ENCODE measurements at regions not wholly inside any gene's neighbourhood (a gene's known extent, or its start where the extent isn't known, plus 50 kb on each side); places are given as distances from the start of the nearest gene placed in this dataset.

DNA sequence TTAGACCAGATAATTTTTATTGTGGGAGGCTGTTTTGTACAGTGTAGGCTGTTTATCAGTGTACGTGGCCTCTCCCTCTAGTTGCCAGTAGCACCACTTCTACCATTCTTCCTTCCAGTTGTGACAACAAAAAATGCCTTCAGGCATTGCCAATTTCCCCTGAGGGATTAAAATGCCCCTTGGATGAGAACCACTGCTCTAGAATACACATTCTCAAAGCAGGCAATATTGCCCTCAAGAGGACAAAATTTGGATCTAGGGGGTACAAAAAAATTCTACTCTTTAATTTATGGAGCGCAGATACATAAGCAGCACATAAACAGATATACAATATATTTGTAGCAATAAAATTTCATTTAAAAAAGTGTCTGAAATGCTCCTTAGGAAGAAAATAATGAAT is 674.6 kb downstream of the PTPRC start:
- DNase-seq (ENCODE audit: low read depth in 3 of 3): no peak

DNA sequence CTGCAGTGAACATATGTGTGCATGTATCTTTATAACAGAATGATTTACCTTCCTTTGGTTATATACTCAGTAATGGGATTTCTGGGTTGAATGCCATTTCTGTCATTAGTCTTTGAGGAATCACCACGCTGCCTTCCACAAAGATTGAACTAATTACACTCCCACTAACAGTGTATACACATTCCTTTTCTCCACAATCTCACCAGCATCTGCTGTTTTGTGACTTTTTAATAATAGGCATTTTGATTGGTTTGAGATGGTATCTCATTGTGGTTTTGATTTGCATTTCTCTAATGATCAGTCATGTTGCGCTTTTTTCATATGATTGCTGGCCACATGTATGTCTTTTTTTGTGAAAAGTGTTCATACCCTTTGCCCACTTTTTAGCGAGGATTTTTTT is 680.5 kb downstream of the PTPRC start:
- DNase-seq (ENCODE audit: low read depth in 3 of 3): no peak

DNA sequence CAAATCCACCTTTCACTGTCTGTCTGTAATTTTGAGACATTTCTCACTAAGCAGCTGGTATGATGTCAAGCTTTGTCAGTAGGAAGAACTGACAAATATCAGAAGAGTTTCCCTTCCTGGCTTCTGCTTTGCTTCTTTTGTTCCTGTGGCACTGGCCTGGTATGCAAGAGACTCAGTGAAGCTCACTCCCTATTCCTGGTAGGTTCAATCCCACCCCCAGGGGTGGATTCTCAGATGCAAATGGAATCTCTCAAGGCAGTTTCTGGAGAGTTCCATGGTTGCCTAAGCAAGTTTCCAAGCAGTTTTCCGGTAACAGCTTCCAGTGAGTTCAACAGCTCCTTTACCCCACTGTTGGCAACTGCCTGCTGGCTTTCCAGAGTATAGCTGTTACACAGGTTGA is 683.4 kb downstream of the PTPRC start:
- DNase-seq (ENCODE audit: low read depth in 3 of 3): no peak

DNA sequence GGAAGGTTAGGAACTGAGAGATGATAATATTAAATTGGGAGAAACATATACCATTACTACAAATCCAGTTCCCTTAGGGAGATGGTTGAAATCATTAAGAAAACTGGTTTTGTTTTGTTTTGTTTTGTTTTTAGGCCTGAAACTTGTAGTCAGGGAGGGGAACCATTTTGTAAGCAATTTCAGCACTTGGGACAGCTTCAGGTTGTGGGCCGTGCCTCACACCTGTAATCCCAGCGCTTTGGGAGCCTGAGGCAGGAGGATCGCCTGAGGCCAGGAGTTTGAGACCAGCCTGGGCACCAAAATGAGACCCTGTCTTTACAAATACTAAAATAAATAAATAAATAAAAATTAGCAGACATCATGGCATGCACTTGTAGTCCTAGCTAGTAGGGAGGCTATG is 694.3 kb upstream of the NR5A2 start:
- no peak for DNase-seq (ENCODE audit: low read depth in 3 of 3)

DNA sequence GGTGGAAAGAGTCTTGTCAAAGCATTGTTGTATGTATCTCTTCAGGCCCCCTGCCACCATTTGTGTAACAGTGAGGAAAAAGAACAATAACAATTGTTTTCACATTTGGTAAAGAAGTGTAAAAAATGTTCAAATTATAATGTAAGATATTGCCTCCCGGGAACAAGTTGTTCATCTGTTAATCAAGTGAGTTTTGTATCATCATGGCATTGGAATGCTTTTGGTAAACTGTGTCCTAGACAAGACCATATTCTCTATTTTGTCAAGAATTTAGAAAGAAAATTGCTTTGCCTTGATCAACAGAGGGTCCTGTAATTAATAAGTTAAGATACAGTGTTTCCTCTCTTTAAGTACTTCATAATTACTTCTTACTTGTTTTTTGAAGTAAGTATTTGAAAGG is 692.0 kb upstream of the NR5A2 start:
- no peak for DNase-seq (ENCODE audit: low read depth in 3 of 3)

DNA sequence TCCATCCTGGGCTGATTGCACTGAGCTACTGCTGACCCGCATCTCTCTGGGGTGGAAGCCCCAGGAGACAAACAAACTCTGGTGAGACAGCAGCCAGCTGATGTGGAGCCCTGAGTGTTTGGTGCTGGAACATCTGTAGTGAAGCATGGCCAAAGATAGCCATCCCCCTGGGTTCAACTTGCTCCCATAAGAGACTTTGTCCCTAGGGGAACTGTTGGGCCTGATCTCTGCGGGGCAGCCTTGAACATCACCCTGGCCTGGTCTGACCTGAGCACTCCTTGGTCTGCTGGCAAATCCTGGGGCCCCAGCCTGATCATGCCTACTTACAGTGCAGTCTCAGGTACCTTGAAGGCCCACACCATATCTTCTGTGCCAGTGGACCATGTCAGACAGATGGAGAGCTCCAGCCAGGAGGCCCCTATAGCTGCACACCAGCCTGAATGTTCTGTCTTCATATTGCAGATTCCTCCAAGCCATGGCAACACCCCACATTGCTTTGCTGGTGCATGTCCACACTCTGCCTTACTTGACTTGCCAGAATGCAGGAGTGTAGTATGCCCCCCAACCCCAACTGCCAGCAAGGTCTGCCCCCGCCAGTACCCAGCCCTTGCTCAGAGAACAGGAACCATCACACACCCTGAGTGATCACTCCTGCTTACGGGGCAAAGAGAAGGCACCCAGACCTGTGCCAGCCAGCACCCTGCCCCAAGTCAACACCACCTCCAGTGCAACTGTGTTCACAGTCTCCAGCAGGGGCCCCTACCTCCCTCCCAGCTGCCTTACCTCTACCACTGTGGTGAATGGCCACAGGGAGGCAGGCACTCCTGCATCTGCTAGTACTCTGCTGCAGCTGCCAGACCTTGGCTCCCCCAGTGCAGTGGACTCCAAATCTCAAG is 690.5 kb upstream of the NR5A2 start:
- no peak for DNase-seq (ENCODE audit: low read depth in 3 of 3)

DNA sequence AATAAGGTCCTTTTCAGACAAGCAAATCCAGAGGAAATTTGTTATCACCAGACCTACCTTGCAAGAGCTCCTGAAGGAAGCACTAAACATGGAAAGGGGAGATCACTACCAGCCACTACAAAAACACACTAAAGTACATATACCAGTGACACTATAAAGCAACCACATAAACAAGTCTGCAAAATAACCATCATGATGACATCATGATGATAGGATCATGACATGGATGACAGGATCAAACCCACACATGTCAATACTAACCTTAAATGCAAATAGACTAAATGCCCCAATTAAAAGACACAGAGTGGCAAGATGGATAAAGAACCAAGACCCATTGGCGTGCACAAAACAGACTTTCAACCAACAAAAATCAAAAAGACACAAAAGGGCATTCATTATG is 688.8 kb upstream of the NR5A2 start:
- no peak for DNase-seq (ENCODE audit: low read depth in 3 of 3)

DNA sequence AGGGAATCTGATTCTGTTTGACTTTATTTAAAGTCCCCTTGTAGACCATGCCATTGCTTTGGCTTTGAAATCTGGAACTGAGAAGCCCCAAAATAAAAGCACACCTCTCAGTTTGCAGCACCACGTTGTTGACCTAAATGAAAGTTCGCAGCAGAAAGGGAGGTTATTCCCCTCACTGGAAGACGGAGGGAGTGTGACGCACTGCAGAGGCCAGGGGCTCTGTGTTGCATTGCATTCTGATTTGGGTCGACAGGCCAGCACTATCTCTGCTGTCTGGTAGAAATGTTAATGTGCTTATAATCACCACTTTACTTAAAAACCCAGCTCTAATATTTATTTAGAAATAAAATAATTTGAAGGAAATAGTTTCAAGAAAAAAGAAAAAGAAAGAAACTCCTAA is 675.2 kb upstream of the NR5A2 start:
- no peak for DNase-seq (ENCODE audit: low read depth in 3 of 3)

DNA sequence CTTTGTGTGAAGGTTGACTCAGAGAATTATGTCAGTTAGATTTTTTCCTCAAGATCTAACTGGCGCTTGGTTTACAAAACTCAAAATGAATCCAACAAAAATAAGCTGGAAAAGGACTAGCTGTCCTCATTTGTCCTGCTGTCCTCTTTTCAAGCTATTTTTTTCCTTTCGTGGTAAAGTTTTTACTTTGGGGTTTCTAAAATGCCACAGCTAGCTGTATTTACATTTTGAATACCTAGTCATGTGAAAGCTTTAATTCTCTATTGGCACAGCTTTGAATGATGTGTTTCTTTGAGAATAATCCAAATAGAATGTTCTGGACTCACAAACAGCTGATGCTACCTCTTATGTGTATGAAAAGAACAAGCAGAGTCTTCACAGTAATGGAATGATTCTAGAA is 673.6 kb upstream of the NR5A2 start:
- DNase-seq (ENCODE audit: low read depth in 3 of 3): no peak

DNA sequence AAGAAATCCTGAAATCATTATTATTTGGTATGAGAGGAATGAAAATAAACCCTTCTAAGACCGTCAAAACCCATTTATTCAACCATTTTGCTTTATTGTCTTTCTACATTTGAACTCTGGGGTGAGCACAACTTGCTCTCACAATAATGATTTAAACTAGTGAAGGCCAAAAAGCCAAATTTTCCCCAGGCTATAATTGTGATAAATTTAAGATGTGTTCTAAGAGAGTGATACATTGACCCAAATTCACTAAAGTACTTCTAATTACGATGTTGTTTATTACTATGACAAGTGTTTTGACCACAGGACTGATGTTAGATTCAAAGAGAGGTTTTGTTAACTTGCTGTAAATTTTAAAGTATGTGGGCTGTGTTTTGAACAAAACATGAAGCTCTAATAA is 670.9 kb upstream of the NR5A2 start:
- DNase-seq (ENCODE audit: low read depth in 3 of 3): no peak

DNA sequence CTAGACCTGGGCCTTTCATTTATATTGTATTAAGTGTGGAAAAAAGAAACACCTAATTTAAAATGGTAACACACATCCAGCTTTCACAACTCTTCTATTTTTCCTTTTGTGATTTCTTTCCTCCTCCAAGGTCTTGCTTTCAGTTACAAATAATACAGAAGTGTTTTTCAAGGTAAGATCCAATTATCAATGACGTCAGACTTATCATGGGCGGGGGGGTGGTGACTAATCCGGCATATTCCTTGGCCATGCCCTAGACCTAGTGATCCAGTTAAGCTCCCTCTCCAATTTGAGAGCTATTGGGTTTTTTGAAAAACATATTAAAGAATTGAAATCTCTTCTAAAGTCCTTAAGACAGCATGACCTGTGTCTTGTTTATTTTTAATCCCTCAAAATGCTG is 669.9 kb upstream of the NR5A2 start:
- no peak for DNase-seq (ENCODE audit: low read depth in 3 of 3)

DNA sequence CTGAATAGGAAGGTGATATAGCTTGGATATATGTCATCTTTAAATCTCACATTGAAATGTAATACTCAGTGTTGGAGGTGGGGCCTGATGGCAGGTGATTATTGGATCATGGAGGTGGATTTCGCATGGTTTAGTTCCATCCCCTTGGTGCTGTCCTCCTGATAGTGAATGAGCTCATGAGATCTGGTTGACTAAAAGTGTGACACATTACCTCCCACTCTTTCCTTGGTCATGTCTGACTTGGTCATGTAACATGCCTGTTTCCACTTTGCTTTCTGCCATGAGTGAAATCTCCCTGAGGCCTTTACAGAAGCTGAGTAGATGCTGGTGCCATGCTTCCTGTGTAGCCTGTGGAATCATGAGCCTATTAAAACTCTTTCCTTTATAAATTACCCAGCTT is 664.5 kb upstream of the NR5A2 start:
- no peak for DNase-seq (ENCODE audit: low read depth in 3 of 3)

DNA sequence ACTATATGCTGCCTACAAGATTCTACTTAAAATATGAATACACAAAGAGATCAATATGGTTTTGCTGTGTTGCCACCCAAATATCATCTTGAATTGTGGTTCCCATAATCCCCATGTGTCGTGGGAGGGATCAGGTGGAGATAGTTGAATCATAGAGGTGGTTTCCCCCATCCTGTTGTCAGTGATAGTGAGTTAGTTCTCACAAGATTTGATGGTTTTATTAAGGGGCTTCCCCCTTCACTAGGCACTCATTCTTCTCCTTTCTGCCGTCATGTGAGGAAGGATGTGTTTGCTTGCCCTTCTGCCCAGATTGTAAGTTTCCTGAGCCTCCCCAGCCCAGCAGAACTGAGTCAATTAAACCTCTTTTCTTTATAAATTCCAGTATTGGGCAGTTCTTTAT is 654.4 kb upstream of the NR5A2 start:
- DNase-seq (ENCODE audit: low read depth in 3 of 3): no peak

DNA sequence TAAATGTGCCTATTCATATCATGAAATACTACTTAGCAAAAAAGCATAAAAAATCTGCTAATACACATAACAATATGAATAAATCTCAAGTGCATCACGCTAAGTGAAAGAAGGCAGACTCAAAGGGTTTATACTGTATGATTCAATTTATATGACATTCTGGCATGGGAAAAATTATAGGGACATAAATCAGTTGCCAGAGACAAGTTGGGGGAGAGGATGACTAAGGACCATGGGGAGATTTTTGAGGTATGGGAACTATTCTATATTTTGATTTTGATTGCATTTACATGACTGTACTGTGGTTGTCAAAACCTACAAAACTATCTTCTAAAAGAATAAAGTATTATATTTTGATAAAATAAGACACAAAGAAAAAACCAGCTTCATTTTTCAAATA is 650.3 kb upstream of the NR5A2 start:
- DNase-seq (ENCODE audit: low read depth in 3 of 3): no peak

DNA sequence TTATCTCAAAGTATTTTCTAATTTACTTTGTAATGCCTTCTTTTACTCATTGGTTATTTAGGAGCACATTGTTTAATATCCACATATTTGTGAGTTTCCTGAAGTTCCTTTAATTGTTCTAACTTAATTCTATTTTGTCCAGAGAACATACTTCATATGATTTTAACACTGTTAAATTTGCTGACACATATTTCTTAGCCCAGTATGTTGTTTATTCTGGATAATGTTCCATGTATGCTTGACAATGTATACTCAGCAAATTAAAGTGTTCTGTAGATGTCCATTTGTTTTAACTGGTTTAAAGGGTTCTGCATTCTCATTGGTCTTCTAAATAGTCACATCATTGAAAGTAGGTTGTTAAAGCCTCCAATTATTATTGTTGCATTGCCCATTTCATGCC is 643.7 kb upstream of the NR5A2 start:
- DNase-seq (ENCODE audit: low read depth in 3 of 3): no peak

DNA sequence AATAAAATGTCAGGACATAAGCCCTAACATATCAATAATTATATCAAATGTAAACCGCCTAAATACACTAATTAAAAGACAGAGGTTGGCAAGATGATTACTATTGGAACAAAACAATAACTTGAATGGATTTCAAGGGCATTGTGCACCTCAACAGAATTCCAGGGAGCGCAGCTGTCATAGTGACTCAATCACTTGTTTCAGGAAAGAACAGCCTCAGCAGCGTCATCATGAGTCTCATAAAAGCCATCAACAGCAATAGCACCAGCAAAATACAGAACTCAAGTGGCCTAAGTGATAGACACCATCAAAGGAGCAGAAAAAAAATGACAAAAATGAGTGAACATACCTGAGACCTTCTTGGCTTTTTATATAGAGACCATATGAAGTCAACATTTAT is 632.7 kb upstream of the NR5A2 start:
- no peak for DNase-seq (ENCODE audit: low read depth in 3 of 3)

DNA sequence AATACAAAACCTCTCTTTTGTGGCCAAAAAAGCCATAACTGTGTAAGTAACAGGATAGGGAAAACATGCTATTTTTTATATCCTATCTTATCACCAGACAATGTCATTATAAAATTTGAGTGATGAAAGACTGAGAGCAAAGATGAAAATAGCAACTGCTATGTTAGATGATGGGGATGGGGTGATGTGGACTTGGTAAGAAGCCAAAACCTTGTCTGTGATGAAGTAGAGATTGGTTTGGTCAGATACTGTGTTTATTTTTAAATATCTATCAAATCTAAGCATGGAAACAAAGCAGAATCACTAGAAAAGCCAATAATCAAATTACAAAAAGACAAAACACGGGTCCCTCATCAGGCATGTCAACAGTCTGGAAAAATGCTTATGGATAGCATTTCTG is 631.1 kb upstream of the NR5A2 start:
- DNase-seq (ENCODE audit: low read depth in 3 of 3): no peak

DNA sequence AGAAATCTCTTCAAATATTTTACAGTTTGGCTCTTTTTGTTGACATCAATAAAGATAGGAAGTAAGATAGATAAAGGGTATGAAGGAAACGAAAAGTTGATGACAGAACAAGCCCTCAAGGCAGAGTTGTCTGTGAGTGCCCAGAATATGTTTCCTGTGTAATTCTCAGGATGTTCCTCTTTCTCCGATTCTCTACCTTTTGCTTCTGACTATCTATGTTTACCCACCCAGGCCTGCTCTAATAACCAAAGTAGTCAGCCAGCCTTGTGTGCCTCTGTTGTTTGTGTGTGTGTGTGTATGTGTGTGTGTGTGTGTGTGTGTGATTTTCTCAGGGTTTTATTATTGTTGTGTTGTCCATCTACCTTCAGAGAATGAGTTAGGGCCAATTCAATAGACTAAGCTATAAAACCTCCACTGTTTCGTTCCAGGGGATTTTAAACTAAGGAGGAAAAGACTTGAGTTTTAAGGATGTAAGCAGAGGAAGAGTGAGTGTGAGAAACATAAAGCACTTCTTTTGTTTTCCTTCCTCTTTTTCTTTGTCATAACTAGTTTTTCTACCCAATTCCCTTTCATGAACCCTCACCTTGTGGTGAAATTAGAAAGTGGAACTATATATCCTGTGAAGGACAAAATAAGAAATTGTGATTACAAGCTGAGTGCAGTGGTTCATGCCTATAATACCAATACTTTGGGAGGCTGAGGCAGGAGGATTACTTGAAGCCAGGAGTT is 627.4 kb upstream of the NR5A2 start:
- DNase-seq (ENCODE audit: low read depth in 3 of 3): no peak

DNA sequence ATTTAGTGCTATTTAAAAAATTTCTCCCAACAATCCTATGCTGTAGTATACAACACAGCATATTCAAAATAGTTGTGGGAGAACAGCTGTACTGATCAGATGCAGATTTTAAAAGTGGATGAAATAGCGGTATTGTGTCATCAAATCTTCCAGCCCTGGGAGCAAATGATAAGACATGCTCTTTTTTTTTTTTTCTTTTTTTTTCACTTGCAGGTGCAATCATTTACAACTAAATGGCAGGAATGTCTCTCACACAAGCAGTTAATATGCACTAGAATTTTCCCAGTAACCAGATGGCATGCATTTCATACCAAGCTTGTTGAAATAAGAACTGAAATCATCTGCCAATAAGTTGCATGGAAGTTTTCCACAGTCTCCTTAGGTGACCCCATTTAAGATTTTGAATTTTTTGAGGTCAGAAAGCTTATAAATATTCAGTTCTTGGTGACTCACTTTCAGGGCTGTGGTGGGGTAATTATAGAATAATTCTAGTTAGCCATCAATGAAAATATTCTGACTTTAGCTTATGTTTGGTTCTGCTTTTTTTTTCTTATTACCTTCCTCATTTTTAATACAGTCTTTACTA is 623.9 kb upstream of the NR5A2 start:
- DNase-seq (ENCODE audit: low read depth in 3 of 3): no peak

DNA sequence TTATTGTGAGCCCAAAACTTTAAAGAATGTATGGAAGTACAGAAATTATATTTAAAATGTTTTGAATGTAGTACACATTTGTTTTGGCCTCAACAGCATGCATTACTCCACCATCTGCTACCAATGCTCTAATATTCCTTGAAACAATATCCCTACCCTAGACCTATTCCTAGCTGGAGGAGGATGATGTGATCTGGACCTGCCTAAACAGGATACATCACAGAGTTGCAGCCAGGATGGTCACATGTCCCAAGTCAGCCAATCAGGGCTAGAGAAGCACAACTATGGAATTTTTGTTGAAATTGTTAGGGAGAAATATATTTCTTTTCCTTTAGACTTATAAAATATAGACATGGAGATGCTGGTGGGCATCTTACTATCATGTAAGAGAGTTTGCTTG is 623.3 kb upstream of the NR5A2 start:
- no peak for DNase-seq (ENCODE audit: low read depth in 3 of 3)

DNA sequence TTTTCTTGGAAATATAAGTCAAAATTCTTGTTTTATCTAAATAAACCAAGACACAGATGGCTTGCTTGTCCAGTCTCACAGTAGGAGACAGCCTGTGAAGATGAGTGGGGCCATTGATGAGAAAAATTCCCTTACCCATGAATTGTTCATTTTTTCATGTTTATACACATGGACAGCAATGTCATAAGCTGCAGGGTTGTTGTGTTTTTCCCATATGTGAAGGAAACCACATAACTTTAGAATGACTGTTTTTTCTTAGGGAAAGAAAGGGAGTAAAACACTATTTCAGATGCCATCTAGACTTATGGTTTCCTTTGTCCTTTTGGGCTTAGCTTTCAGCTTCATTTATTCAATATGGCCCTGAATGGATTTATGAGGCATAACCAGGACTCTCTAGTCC is 622.5 kb upstream of the NR5A2 start:
- DNase-seq (ENCODE audit: low read depth in 3 of 3): no peak

DNA sequence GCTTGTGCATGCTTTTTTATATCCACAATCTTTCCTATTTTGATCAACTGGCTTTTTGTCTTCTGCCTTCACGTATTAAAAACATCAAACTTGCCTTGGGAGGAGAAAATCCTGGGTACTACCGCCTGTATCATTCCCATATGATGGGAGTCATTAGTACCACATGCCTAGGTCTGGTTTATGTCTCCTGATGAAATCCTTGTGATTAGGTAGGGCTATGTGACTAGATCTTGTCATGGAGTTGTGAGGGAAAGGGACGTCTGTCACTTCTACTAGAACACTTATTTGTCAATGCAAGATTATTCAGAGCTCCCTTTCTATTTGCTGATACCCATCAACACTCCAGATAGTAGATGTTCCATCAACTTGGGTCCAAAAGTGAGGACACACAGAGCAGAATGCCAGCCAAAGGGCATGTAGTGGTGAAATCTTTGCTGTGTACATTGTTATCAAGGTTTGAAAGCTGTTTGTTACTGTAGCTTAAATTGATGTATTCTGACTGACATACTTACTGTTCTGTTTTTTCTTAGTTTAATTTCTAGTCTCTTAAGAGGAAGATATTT is 621.8 kb upstream of the NR5A2 start:
- no peak for DNase-seq (ENCODE audit: low read depth in 3 of 3)

DNA sequence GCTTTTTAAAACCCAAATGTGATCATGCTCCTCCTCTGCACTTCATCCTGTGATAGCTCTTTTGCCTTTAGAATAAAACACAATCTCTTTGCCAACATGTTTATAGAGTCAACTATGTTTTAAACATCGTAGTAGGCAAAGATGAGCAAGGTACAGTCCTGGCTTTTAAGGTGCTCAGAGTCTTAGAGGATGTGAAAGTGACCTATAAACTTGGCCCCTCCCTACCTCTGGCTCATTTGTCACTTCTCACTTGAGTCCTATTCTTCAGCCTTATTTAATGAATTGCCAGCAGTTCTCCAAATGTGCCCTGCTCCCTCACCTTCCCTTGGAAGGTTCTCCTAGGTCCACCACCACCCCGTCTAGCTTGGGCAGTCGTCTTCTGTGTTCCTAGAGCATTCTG is 617.0 kb upstream of the NR5A2 start:
- no peak for DNase-seq (ENCODE audit: low read depth in 3 of 3)
